Esophagus muscularis mucosa (tissue), 4 donors: ENCODE measurements at regions not wholly inside any gene's neighbourhood (a gene's known extent, or its start where the extent isn't known, plus 50 kb on each side); places are given as distances from the start of the nearest gene placed in this dataset.

Experiments used
- CTCF ChIP-seq, 3 experiments: fragments of 200-600 bp in 2 of 3; fragments of 450-650 bp in 1 of 3; sonication (generic) in 2 of 3; IDR thresholded peaks; one replicate each; pipeline ENCODE4 v1.5.1; 2017 to 2019; ENCODE audit warnings: antibody characterized with exemption in 3 of 3, mild to moderate bottlenecking in 2 of 3, moderate library complexity in 1 of 3
- EP300 ChIP-seq: sonication (generic); formaldehyde crosslinking; IDR thresholded peaks from one replicate; pipeline ENCODE4 v1.6.1; 2017; ENCODE audit warnings: antibody characterized with exemption
- POLR2A ChIP-seq: fragments of 450-650 bp; IDR thresholded peaks from one replicate; pipeline ENCODE4 v1.6.1; 2017; ENCODE audit warnings: antibody characterized with exemption, moderate library complexity, mild to moderate bottlenecking, low read depth

- no peak for TF ChIP-seq CTCF (IDR thresholded peaks at IDR 0.05)
- TF ChIP-seq POLR2A, result no peak
- no peak for TF ChIP-seq EP300
Observed at GRCh38 chr12:59484575-59484974, 111.3 kb upstream of the SLC16A7 start.
